SK-N-SH (cell line): ENCODE measurements at regions not wholly inside any gene's neighbourhood (a gene's known extent, or its start where the extent isn't known, plus 50 kb on each side); places are given as distances from the start of the nearest gene placed in this dataset.

ENCODE experiments used
- CHD2 ChIP-seq: fragments of 150-350 bp; IDR thresholded peaks from 2 replicates; pipeline ENCODE4 v1.6.1; 2018; ENCODE audit warnings: low read length; ENCODE audit not compliant: partially characterized antibody
- CTCF ChIP-seq: fragments of 200-600 bp; sonication (generic); IDR thresholded peaks from 2 replicates; pipeline ENCODE4 v1.6.1; 2017; ENCODE audit warnings: antibody characterized with exemption, mild to moderate bottlenecking, moderate library complexity
- EP300 ChIP-seq, 2 experiments: IDR thresholded peaks; 2 replicates each; pipeline versions ENCODE4 v1.4.0 to v1.6.1; 2012; ENCODE audit warnings: borderline replicate concordance in 1 of 2, low read depth in 1 of 2, low read length in 1 of 2
- EZH2phosphoT487 ChIP-seq: fragments of 200-600 bp; sonication (generic); IDR thresholded peaks from 2 replicates; pipeline ENCODE4 v1.6.1; 2017; ENCODE audit warnings: low read depth, mixed run types, mild to moderate bottlenecking, antibody characterized with exemption, moderate library complexity, borderline replicate concordance
- FOXM1 ChIP-seq: IDR thresholded peaks from 2 replicates; pipeline ENCODE4 v1.4.0; 2012; ENCODE audit warnings: low read depth, mild to moderate bottlenecking
- POLR2AphosphoS5 ChIP-seq: IDR thresholded peaks from 2 replicates; pipeline ENCODE4 v1.6.1; 2012; ENCODE audit warnings: low read depth, low read length
- RAD21 ChIP-seq: IDR thresholded peaks from 2 replicates; pipeline ENCODE4 v1.6.1; 2012; ENCODE audit warnings: mild to moderate bottlenecking, low read length
- REST ChIP-seq: IDR thresholded peaks from 2 replicates; pipeline ENCODE4 v1.6.1; 2012; ENCODE audit warnings: mild to moderate bottlenecking, low read depth, low read length, moderate library complexity
- RFX5 ChIP-seq: IDR thresholded peaks from 2 replicates; pipeline ENCODE4 v1.6.1; 2012; ENCODE audit warnings: mild to moderate bottlenecking, improper control_type of control experiment, low read length
- YY1 ChIP-seq: IDR thresholded peaks from 2 replicates; pipeline ENCODE4 v1.4.0; 2012; ENCODE audit warnings: low read depth, mild to moderate bottlenecking

- no peak for TF ChIP-seq REST
- no peak for TF ChIP-seq CHD2
- no peak for TF ChIP-seq CTCF
- TF ChIP-seq EZH2phosphoT487, result no peak
- no peak for TF ChIP-seq RFX5
- no peak for TF ChIP-seq POLR2AphosphoS5
- no peak for TF ChIP-seq FOXM1
- no peak for TF ChIP-seq EP300 (IDR thresholded peaks at IDR 0.05; ENCODE audit: borderline replicate concordance in 1 of 2, low read depth in 1 of 2, low read length in 1 of 2)
- TF ChIP-seq RAD21, result no peak
- no peak for TF ChIP-seq YY1
Observed at GRCh38 chr6:1554141-1554475, 55.6 kb upstream of the FOXC1 start.
